ENCODE measurements at regions not wholly inside any gene's neighbourhood (a gene's known extent, or its start where the extent isn't known, plus 50 kb on each side); places are given as distances from the start of the nearest gene placed in this dataset.

GRCh38 chr7:135859538-135859937 is 110.9 kb upstream of the FAM180A start (continued):
- TF ChIP-seq ZNF462 (CRISPR knock-in tag; IDR thresholded peaks at IDR 0.05) (no peak), POLR2AphosphoS5 (IDR thresholded peaks at IDR 0.05; ENCODE audit: low read depth) (no peak), CTCF (conservative IDR thresholded peaks at IDR 0.05; ENCODE audit: low read depth in 2 of 2) (no peak), ZNF114 (CRISPR knock-in tag; IDR thresholded peaks at IDR 0.05) (no peak), EZH2phosphoT487 (IDR thresholded peaks at IDR 0.05; ENCODE audit: unreplicated experiment) (no peak)

DNA sequence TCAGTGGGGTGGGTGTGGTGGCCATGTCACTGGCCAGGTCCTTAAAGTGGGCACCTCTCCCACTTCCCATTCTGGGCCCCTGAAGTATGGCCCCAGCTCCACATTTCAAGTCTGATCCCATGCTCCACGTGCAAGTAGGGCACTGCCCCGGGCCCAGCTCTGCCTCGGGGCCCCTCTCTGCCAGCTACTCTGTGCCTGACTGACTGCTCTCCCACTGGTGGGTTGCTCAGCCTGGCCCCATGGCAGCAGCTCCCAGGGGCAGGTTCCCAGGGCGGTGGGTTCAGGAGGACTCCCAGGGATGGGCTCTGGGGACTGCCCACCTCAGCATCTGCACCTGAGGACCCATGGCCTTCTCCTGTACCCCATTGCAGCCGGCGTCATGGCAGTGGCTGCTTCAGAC is 110.2 kb upstream of the FAM180A start:
- H3K27me3 ChIP-seq (ENCODE audit: insufficient read depth), result no peaks in the 10 kb centered on the region
- H3F3A ChIP-seq (replicated peaks; ENCODE audit: low read depth), result no peaks in the 10 kb centered on the region
- no peaks in the 10 kb centered on the region for H4K20me1 ChIP-seq (replicated peaks; ENCODE audit: insufficient read depth)
- no peak overlapping the region for H3K4me3 Mint-ChIP-seq
- H3K9me3 Mint-ChIP-seq, result peaks cover 17% of the 10 kb centered on the region
- no peaks in the 10 kb centered on the region for H3K36me3 ChIP-seq (ENCODE audit: insufficient read depth)
- no peaks in the 10 kb centered on the region for H3K9me2 ChIP-seq (ENCODE audit: insufficient read depth)
- H3K4me2 ChIP-seq, result no peak overlapping the region
- peaks cover 6% of the 10 kb centered on the region; the same call in 2 of the 3 replicates for H3K36me3 Mint-ChIP-seq (ENCODE audit: low read depth)
- H2AFZ ChIP-seq, result no peak overlapping the region
- H3K27me3 Mint-ChIP-seq (ENCODE audit: insufficient read depth, low read depth, poor library complexity), result peaks cover 8% of the 10 kb centered on the region
- no peak overlapping the region for H3K27ac Mint-ChIP-seq
- H3K79me2 ChIP-seq (replicated peaks; ENCODE audit: insufficient read depth), result no peaks in the 10 kb centered on the region
- peaks cover 13% of the 10 kb centered on the region; the same call in 2 of the 3 replicates for H3K4me1 Mint-ChIP-seq
- peaks cover 10% of the 10 kb centered on the region for H3K4me1 ChIP-seq (ENCODE audit: insufficient read depth)
- DNase-seq (ENCODE audit: low spot score) (no peak), ATAC-seq (no peak)
- H3K27ac ChIP-seq (ENCODE audit: low read depth), result no peak overlapping the region
- no peak overlapping the region for H3K4me3 ChIP-seq
- no peak for TF ChIP-seq JUNB (IDR thresholded peaks at IDR 0.05; ENCODE audit: unreplicated experiment)
- no peak for TF ChIP-seq ZNF114 (CRISPR knock-in tag; IDR thresholded peaks at IDR 0.05)
- TF ChIP-seq, protein P1, sequence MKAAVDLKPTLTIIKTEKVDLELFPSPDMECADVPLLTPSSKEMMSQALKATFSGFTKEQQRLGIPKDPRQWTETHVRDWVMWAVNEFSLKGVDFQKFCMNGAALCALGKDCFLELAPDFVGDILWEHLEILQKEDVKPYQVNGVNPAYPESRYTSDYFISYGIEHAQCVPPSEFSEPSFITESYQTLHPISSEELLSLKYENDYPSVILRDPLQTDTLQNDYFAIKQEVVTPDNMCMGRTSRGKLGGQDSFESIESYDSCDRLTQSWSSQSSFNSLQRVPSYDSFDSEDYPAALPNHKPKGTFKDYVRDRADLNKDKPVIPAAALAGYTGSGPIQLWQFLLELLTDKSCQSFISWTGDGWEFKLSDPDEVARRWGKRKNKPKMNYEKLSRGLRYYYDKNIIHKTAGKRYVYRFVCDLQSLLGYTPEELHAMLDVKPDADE (IDR thresholded peaks at IDR 0.05), result no peak
- no peak for TF ChIP-seq REST (IDR thresholded peaks at IDR 0.05; ENCODE audit: unreplicated experiment)

All from GM23338 (cell line).